GM18505 (cell line): ENCODE measurements at regions not wholly inside any gene's neighbourhood (a gene's known extent, or its start where the extent isn't known, plus 50 kb on each side); places are given as distances from the start of the nearest gene placed in this dataset.

Experiments
- ATAC-seq: cut with Tn5 transposase; IDR thresholded peaks from one replicate; pipeline ENCODE4 v1.9.1; 2021; ENCODE audit not compliant: unreplicated experiment
- POLR2A ChIP-seq: IDR thresholded peaks from 4 replicates; pipeline ENCODE4 v1.6.1; 2011; ENCODE audit warnings: borderline replicate concordance; ENCODE audit not compliant: insufficient read depth, insufficient read length; ENCODE audit errors: extremely low read depth

GRCh38 chr18:78174737-78175136 lies 804.9 kb upstream of the SALL3 start:
- no peak for ATAC-seq
- no peak for TF ChIP-seq POLR2A

GRCh38 chr18:78178812-78179211 lies 800.8 kb upstream of the SALL3 start:
- TF ChIP-seq POLR2A, result no peak
- ATAC-seq, result no peak

GRCh38 chr18:78180741-78181140 lies 798.9 kb upstream of the SALL3 start:
- no peak for TF ChIP-seq POLR2A

GRCh38 chr18:78183815-78184214 lies 795.8 kb upstream of the SALL3 start:
- no peak for TF ChIP-seq POLR2A
- ATAC-seq, result no peak

More at GRCh38 chr18:78180741-78181140, 798.9 kb upstream of the SALL3 start:
- no peak for ATAC-seq

- TF ChIP-seq POLR2A, result no peak
These were observed 788.3 kb upstream of the SALL3 start for GRCh38 chr18:78191276-78191675.

GRCh38 chr18:78192054-78192453 lies 787.6 kb upstream of the SALL3 start:
- TF ChIP-seq POLR2A, result no peak
- ATAC-seq, result no peak

More at GRCh38 chr18:78191276-78191675, 788.3 kb upstream of the SALL3 start:
- ATAC-seq, result no peak

GRCh38 chr18:78196280-78196679 lies 783.3 kb upstream of the SALL3 start:
- no peak for TF ChIP-seq POLR2A
- no peak for ATAC-seq

GRCh38 chr18:78199002-78199401 lies 780.6 kb upstream of the SALL3 start:
- TF ChIP-seq POLR2A, result no peak
- no peak for ATAC-seq

- no peak for ATAC-seq
- no peak for TF ChIP-seq POLR2A
These were observed 780.0 kb upstream of the SALL3 start for GRCh38 chr18:78199611-78200010.

GRCh38 chr18:78207942-78208341 lies 771.7 kb upstream of the SALL3 start:
- ATAC-seq, result no peak
- no peak for TF ChIP-seq POLR2A

- TF ChIP-seq POLR2A, result no peak
- ATAC-seq, result no peak
These were observed 771.2 kb upstream of the SALL3 start for GRCh38 chr18:78208461-78208860.

- TF ChIP-seq POLR2A, result no peak
- ATAC-seq, result no peak
These were observed 766.1 kb upstream of the SALL3 start for GRCh38 chr18:78213361-78213994.

GRCh38 chr18:78221496-78221895 lies 758.1 kb upstream of the SALL3 start:
- no peak for TF ChIP-seq POLR2A
- ATAC-seq, result no peak

GRCh38 chr18:78228974-78229373 lies 750.6 kb upstream of the SALL3 start:
- no peak for ATAC-seq
- no peak for TF ChIP-seq POLR2A

GRCh38 chr18:78230911-78231310 lies 748.7 kb upstream of the SALL3 start:
- TF ChIP-seq POLR2A, result no peak
- no peak for ATAC-seq
